HAP-1 (cell line): ENCODE measurements at regions not wholly inside any gene's neighbourhood (a gene's known extent, or its start where the extent isn't known, plus 50 kb on each side); places are given as distances from the start of the nearest gene placed in this dataset.

Experiments used
- DNase-seq, 2 experiments: peaks; one replicate each; pipeline ENCODE4 v3.0.0-alpha.2; 2016 to 2020; ENCODE audit warnings: low spot score in 2 of 2
- H3K27me3 ChIP-seq: fragments of 250-450 bp; sonication (Bioruptor Pico); 2 replicates; pipeline ENCODE4 v1.5.1; 2020; ENCODE audit warnings: low read depth, mild to moderate bottlenecking, moderate library complexity
- H3K36me3 ChIP-seq: fragments of 250-450 bp; sonication (Bioruptor Pico); replicated peaks from 2 replicates; pipeline ENCODE4 v1.5.1; 2020; ENCODE audit warnings: mild to moderate bottlenecking
- H3K4me1 ChIP-seq: fragments of 250-450 bp; sonication (Bioruptor Pico); 2 replicates; pipeline ENCODE4 v1.5.1; 2020; ENCODE audit warnings: mild to moderate bottlenecking
- H3K4me3 ChIP-seq: fragments of 250-450 bp; sonication (Bioruptor Pico); 2 replicates; pipeline ENCODE4 v1.5.1; 2020; ENCODE audit warnings: mild to moderate bottlenecking, moderate library complexity
- H3K9me3 ChIP-seq: fragments of 250-450 bp; sonication (Bioruptor Pico); 2 replicates; pipeline ENCODE4 v1.5.1; 2020; ENCODE audit warnings: mild to moderate bottlenecking, moderate library complexity
- in situ Hi-C: fragments of 300-500 bp; cut with MboI; formaldehyde crosslinking; loops from 3 replicates; pipeline ENCODE4 v1.14.3; 2020; ENCODE audit warnings: low sequenced_read_pairs, inconsistent platforms, mixed read lengths

DNA sequence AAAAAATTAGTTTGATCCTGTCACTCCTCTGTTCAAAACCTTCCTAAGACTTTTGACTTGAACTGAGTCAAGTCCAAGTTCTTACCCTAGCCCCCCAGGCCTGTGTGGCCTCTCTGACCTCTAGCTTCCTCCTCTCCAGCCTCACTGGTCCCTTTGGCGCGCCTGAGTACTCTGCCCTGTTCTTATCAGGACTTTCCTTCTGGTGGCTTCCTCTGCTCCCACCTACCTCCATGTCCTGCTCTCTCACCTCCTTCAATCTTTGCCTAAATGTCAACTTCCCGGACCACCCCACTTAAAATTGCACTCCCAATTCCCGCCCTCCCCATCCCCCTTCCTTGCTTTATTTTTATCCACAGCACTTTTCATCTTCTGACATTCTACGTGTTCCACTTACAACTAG is 526.1 kb upstream of the KLF4 start:
- Histone ChIP-seq H3K4me3 (no peak overlapping the region), H3K9me3 (no peaks in the 10 kb centered on the region), H3K4me1 (no peaks in the 10 kb centered on the region), H3K27me3 (no peaks in the 10 kb centered on the region), H3K36me3 (no peaks in the 10 kb centered on the region)
- DNase-seq = no peak
- in situ Hi-C loops = no loop called here

DNA sequence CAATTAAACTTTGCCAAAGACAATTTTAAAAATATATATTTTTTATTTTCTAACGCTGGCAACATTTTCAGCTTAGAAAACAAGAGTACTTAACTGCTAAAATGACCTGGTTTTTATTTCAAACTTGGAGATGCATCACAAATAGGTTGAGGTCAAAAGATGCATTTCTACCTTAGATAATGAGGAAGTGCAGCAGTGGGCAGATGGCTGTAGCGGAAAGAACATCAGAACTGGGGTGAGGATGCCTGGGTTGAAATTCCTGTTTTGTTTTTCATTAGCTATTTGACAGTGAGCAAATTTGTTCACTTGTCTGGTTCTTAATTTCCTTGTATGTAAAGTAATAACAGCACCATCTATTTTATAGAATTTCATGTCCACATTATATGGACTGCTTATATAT is 524.8 kb upstream of the KLF4 start:
- H3K4me1 ChIP-seq = no peaks in the 10 kb centered on the region
- H3K27me3 ChIP-seq = no peaks in the 10 kb centered on the region
- no peak overlapping the region for H3K4me3 ChIP-seq
- in situ Hi-C loops = no loop called here
- H3K36me3 ChIP-seq = no peaks in the 10 kb centered on the region
- no peak for DNase-seq
- no peaks in the 10 kb centered on the region for H3K9me3 ChIP-seq

DNA sequence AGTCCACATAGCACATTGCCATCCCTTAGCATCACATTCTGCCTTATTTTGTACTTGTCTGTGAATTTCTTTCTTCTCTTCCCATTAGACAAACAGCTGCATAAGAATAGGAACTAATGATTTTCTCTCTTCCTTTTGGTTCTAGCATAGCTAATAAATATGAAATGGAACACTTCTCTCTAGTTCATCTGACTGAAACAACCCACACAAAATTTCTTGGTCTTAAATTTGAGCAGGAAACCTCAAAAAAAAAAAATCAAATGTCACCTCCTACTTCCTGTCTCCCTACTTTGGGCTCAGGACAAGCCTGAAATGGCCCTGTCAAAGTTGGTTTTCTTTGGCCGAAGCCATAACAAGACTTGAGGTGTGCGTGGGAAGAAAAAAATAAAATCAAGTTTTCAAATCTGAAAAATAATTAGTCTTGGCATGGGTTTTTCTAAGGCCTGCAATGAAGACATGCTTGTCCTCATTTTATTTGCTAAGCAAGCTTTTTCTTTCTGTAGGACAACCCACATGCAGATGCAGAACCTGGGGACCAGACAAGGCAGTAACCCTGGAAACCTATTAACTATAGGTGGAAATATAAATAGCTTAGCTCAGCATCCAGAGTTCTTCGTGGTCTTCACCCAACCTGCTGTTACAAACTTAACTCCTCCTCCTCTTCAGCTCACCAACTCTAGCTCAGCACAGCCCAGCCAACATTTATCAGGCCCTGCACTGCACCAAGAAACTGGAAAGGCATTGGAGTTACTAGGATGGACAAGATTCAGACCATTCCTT is 523.5 kb upstream of the KLF4 start:
- no peak overlapping the region for H3K4me3 ChIP-seq
- in situ Hi-C loops = no loop called here
- no peak for DNase-seq
- no peaks in the 10 kb centered on the region for H3K27me3 ChIP-seq
- H3K4me1 ChIP-seq = no peaks in the 10 kb centered on the region
- H3K36me3 ChIP-seq = no peaks in the 10 kb centered on the region
- H3K9me3 ChIP-seq = no peaks in the 10 kb centered on the region

DNA sequence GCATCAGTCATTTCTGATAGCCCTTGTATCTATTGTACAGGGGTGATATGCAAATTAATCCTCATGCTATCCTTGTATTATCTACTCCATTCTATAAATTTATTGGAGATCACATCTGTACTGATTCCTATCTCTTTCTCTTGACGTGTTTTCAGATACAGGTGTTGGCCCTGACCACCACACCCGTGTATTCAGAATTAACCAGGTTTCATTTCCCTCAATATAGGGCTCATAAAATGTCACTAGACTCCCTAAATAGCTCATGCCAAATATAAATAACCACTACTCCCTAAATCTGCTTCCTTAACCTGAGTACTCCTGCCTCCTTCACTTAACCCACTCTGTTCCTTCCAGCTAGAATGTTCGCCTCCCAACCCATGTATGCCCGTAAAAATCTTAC is 522.8 kb upstream of the KLF4 start:
- in situ Hi-C loops = no loop called here
- no peaks in the 10 kb centered on the region for H3K27me3 ChIP-seq
- H3K36me3 ChIP-seq = no peaks in the 10 kb centered on the region
- no peak overlapping the region for H3K4me3 ChIP-seq
- H3K9me3 ChIP-seq = no peaks in the 10 kb centered on the region
- no peaks in the 10 kb centered on the region for H3K4me1 ChIP-seq
- no peak for DNase-seq

DNA sequence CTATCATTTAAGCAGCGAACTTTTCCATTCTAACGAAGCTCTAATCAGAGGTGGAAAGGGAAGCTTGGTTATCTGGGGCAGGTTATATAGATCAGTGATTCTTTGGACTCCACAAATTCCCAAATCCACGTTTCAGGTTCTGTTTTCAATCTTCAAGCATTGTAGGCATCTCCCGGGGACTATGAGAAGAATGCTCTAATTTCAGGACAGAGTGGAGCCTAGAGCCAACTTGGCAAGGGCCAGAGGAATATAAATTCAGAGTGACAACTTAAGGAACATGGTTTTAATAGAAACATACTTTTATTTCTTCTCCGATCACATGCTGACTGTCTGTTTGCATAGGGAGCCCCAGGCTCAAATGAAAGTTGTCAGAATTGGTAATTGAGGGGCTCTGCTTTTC is 514.0 kb upstream of the KLF4 start:
- in situ Hi-C loops = no loop called here

DNA sequence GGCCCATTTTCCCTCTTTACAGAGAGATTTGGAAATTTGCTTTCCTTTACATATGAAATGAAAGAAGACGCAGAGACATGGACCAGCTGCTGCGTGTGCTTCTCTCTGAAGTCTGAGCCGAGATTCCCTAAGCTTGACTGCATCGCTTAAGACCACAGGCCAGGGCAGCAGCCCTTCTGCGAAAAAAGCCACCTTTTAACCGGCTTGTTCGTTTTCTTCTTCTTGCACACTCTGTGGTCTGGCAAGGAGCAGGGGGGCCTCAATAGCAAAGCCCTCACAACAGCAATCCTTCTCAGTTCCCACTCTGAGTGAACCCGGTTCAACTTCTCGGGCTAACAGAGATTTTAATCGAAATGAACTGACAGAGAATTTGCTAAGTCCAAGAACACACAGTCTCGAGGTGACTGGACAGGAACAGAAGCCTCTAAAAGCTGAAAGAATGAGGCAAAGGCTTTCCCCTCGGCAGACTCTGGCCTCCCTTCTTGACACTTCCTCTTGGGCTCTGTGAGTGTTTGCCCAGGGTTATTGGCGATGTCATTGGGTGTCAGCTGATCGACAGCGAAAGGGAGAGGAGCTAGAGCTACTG is 512.9 kb upstream of the KLF4 start:
- Histone ChIP-seq H3K4me1 (no peaks in the 10 kb centered on the region), H3K36me3 (no peaks in the 10 kb centered on the region), H3K27me3 (no peaks in the 10 kb centered on the region), H3K4me3 (no peak overlapping the region), H3K9me3 (no peaks in the 10 kb centered on the region)
- in situ Hi-C loops = no loop called here
- no peak for DNase-seq

More for the DNA sequence above, 514.0 kb upstream of the KLF4 start:
- no peaks in the 10 kb centered on the region for H3K27me3 ChIP-seq
- no peaks in the 10 kb centered on the region for H3K4me1 ChIP-seq
- H3K4me3 ChIP-seq = no peak overlapping the region
- DNase-seq = no peak
- no peaks in the 10 kb centered on the region for H3K9me3 ChIP-seq
- no peaks in the 10 kb centered on the region for H3K36me3 ChIP-seq

DNA sequence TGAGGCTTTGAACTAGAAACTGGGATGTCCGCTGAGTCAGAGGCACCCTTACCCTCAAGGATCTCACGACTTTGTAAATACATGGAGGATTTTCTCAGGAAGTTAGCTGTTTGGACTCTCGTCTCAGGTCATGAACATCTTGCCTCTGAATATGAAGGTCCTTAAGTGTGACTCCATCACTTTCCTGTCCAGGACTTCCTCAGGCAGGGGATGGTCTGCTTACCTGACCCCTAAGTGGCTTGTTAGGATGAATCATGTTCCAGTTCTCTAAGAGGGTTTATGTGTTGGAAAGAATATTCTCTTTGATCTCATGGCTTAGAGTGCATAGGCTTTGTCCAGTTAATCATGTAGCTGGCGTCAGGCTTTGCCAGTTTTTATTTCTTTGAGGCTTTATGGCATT is 511.7 kb upstream of the KLF4 start:
- Histone ChIP-seq H3K4me3 (no peak overlapping the region), H3K27me3 (no peaks in the 10 kb centered on the region), H3K9me3 (no peaks in the 10 kb centered on the region), H3K36me3 (no peaks in the 10 kb centered on the region), H3K4me1 (no peaks in the 10 kb centered on the region)
- DNase-seq = no peak
- in situ Hi-C loops = no loop called here

DNA sequence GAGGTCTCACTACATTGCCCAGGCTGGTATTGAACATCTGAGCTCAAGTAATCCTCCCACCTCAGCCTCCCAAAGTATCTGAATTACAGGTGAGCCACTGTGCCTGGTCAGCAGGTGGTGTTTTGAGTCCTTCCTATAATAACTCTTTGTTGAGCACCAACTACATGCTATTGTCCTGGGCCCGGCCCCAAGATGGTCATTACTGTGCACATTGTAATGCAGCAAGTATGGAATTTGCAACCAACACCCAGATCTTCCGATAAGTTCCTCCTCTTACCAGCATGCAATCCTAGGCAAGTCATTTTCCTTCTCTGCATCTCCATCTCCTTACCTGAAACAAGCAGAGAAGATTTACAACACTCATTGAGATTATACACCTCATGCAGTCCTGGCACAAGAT is 510.3 kb upstream of the KLF4 start:
- no peaks in the 10 kb centered on the region for H3K36me3 ChIP-seq
- no peaks in the 10 kb centered on the region for H3K4me1 ChIP-seq
- in situ Hi-C loops = no loop called here
- no peaks in the 10 kb centered on the region for H3K27me3 ChIP-seq
- no peak for DNase-seq
- no peak overlapping the region for H3K4me3 ChIP-seq
- H3K9me3 ChIP-seq = no peaks in the 10 kb centered on the region

DNA sequence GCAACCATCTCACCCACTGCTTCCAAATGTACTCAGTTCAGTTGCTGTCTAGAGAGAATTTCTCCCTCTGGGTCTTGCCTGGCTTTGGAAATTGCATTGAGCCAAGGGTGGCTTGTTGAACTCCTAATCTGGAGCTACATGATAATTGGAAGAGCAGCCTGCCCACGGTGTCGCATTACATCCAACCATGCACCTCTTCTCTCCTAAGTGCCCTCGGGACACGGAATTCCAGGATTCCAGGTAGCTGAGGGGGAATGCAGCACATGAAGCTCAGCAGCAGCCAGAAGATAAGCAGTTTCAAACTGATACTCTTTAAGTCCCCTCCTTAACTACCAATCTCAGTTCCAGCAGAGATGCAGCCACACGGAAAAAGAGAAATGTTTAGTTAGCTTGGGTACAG is 509.4 kb upstream of the KLF4 start:
- no peak for DNase-seq
- H3K4me1 ChIP-seq = no peaks in the 10 kb centered on the region
- H3K4me3 ChIP-seq = no peak overlapping the region
- no peaks in the 10 kb centered on the region for H3K36me3 ChIP-seq
- no peaks in the 10 kb centered on the region for H3K9me3 ChIP-seq
- in situ Hi-C loops = no loop called here
- no peaks in the 10 kb centered on the region for H3K27me3 ChIP-seq

DNA sequence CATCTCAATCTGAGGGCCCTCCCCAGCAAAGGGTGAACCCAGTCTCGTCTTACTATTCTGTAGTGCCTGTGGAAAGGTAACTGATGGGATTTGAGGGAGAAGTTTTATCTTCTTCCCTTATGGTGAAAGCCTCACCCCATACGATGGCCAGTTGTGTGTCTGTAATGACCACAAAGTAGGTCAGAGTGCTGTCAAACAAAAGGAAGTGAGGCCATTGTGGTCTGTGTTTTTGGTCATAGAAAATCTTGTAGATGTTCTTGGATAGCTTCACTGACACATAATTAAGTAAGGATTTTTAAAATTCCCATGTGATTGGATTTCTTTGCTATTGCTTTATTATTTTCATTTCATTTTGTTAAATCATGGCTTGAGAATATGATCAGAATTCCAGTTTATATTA is 505.1 kb upstream of the KLF4 start:
- in situ Hi-C loops = no loop called here
- no peaks in the 10 kb centered on the region; the same call in 1 of the 2 replicates for H3K4me1 ChIP-seq
- H3K4me3 ChIP-seq = no peak overlapping the region
- no peaks in the 10 kb centered on the region for H3K9me3 ChIP-seq
- no peaks in the 10 kb centered on the region for H3K36me3 ChIP-seq
- no peak for DNase-seq
- H3K27me3 ChIP-seq = no peaks in the 10 kb centered on the region

DNA sequence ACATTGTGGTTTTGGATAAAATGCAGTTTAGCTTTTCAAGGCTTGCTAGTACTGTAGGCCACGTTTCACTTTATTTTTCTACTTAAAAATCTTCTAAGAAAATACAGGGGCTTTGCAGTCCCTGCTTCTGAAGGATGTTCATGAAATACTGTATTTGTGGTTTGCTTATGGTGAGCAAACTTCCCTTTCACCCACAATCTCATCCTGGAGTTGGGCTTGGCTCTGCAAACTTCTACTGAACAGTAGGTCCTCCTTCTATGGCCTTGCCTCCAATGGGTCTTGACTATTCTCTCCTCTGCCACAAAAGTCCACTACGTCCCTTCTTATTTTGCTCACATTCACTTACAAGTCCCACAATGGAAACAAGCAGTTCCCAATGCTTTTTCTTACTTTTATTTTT is 502.7 kb upstream of the KLF4 start:
- no peak overlapping the region for H3K4me3 ChIP-seq
- H3K9me3 ChIP-seq = no peaks in the 10 kb centered on the region
- in situ Hi-C loops = no loop called here
- no peak for DNase-seq
- H3K4me1 ChIP-seq = no peaks in the 10 kb centered on the region; the same call in 1 of the 2 replicates
- no peaks in the 10 kb centered on the region for H3K27me3 ChIP-seq
- H3K36me3 ChIP-seq = no peaks in the 10 kb centered on the region

DNA sequence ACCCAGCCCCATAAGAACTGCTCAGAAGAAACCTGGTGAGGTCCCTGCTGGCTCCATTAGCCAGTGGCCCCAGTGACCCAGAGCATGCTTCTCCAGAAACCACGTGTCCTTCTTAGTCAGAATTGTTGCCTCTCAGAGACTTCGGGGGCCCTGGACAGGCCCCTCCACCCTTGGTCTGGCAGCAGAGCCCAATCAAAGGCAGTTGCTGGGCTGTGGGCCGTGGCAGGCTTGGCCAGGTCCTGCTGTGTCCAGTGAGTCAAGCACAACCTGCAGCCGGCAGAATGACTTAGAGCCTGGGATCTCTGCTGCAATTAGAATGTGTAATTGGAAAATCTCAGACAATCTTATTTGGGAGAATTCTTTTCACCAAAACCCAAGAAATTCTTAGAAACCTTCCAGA is 502.0 kb upstream of the KLF4 start:
- DNase-seq = no peak
- Histone ChIP-seq H3K9me3 (no peaks in the 10 kb centered on the region), H3K4me1 (no peaks in the 10 kb centered on the region; the same call in 1 of the 2 replicates), H3K36me3 (no peaks in the 10 kb centered on the region), H3K4me3 (no peak overlapping the region), H3K27me3 (no peaks in the 10 kb centered on the region)
- in situ Hi-C loops = no loop called here

DNA sequence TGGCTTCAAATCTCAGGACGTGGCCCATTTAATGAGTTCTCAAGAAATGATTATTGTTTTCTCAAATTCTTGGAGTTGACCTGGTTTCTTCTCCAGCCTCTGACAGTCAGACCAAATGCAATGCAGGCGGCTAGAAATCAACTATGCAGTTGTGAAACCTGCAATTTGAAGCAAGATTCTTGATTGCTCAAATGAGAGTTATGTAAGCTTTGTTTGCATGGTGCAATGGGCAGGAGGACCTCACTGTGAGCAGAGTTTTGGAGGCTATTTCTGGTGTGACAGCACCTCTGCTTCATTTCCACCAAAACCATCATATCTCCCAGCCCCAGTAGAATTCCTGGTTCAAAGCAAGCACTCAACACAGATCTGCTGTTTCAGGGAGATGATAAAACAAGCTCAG is 500.0 kb upstream of the KLF4 start:
- in situ Hi-C loops = no loop called here
- DNase-seq = no peak
- no peaks in the 10 kb centered on the region for H3K27me3 ChIP-seq
- H3K36me3 ChIP-seq = no peaks in the 10 kb centered on the region
- H3K9me3 ChIP-seq = no peaks in the 10 kb centered on the region
- H3K4me1 ChIP-seq = no peaks in the 10 kb centered on the region; the same call in 1 of the 2 replicates
- H3K4me3 ChIP-seq = no peak overlapping the region

DNA sequence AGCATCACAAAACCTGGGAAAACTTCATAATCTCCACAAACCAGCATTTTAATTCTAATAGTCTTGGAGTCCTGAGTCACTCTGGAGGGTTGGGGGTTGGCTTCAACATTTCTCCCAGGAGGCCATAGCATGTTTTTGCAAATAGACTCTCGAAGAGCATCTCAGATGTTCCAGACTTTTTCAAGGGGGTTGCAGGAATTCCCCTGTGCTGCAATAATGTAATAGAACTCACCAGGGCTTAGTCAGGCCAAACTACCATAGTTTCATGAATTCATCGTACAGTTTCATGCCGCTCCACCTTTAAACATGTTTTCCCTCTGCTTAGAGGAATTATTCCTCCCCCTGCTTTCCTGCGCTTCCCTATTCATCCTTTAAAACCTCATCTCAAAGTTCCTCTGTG is 499.5 kb upstream of the KLF4 start:
- H3K4me3 ChIP-seq = no peak overlapping the region
- no peak for DNase-seq
- in situ Hi-C loops = no loop called here
- H3K9me3 ChIP-seq = no peaks in the 10 kb centered on the region
- no peaks in the 10 kb centered on the region for H3K27me3 ChIP-seq
- H3K36me3 ChIP-seq = no peaks in the 10 kb centered on the region
- H3K4me1 ChIP-seq = no peaks in the 10 kb centered on the region; the same call in 1 of the 2 replicates

DNA sequence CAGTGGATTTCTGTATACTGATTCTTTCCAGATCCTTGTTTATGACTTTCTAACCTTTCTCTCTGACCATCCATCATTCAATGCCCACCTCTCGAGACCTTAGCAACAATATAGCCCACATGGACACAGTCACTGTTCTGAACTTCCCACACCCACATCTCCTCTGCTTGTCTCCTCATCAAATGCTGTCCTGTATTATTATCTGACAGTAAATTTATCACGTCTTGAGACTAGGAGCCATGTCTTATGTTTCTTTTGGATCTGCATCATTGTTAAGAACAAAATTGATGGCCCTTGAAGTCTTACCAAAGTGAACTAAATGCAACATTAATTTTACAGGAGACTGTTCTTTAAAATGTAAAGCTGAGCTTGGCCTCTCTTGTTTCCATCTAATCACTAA is 495.4 kb upstream of the KLF4 start:
- Histone ChIP-seq H3K4me1 (no peaks in the 10 kb centered on the region), H3K36me3 (no peaks in the 10 kb centered on the region), H3K27me3 (no peaks in the 10 kb centered on the region), H3K9me3 (no peaks in the 10 kb centered on the region), H3K4me3 (no peak overlapping the region)
- in situ Hi-C loops = no loop called here
- DNase-seq = no peak
